Body of pancreas (tissue), 4 donors: ENCODE measurements at regions not wholly inside any gene's neighbourhood (a gene's known extent, or its start where the extent isn't known, plus 50 kb on each side); places are given as distances from the start of the nearest gene placed in this dataset.

Experiments
- ATAC-seq: fragments of 150-250 bp; one replicate; pipeline ENCODE4 v1.9.1; 2016
- DNase-seq, 4 donors: peaks; one replicate each; pipeline ENCODE4 v3.0.0-alpha.2; 2019
- H3K27ac ChIP-seq, 4 donors: fragments of 200-600 bp; sonication (generic); 1 replicate in 3 of 4; 2 replicates in 1 of 4; pipeline versions ENCODE4 v1.5.1 to v1.6.1; 2016 to 2019; ENCODE audit warnings: mild to moderate bottlenecking in 1 of 4, mixed read lengths in 1 of 4, moderate library complexity in 1 of 4
- H3K27me3 ChIP-seq, 2 donors: fragments of 200-600 bp; sonication (generic); one replicate each; pipeline ENCODE4 v1.6.0; 2016; ENCODE audit warnings: mild to moderate bottlenecking in 1 of 2
- H3K36me3 ChIP-seq, 2 donors: fragments of 200-600 bp; sonication (generic); replicated peaks in 1 of 2; 2 replicates each; pipeline ENCODE4 v1.5.1; 2016; ENCODE audit warnings: low read depth in 2 of 2; ENCODE audit not compliant: insufficient read depth in 1 of 2
- H3K4me1 ChIP-seq: fragments of 200-600 bp; sonication (generic); one replicate; pipeline ENCODE4 v1.6.0; 2016
- H3K4me3 ChIP-seq, 2 donors: fragments of 200-600 bp; sonication (generic); 1 replicate in 1 of 2; 2 replicates in 1 of 2; pipeline ENCODE4 v1.5.1; 2016 to 2019
- H3K9me3 ChIP-seq, 3 donors: fragments of 200-600 bp; sonication (generic); 1 replicate in 2 of 3; 2 replicates in 1 of 3; pipeline ENCODE4 v1.5.1; 2016
- CTCF ChIP-seq, 7 experiments: fragments of 450-650 bp in 4 of 7; fragments of 200-600 bp in 3 of 7; sonication (generic) in 3 of 7; IDR thresholded peaks; one replicate each; pipeline ENCODE4 v1.5.1; 2016 to 2019; ENCODE audit warnings: antibody characterized with exemption in 7 of 7
- POLR2A ChIP-seq, 3 donors: fragments of 450-650 bp; IDR thresholded peaks; one replicate each; pipeline ENCODE4 v1.6.1; 2016; ENCODE audit warnings: antibody characterized with exemption in 3 of 3, mild to moderate bottlenecking in 2 of 3
- WGBS, 2 donors: methylation state at CpG; one replicate each; pipeline ENCODE4 v1.1.5; 2017; 5-methylcytosine and 5-hydroxymethylcytosine counted together
- intact Hi-C: fragments of 100-400 bp; cut with DNase I; formaldehyde crosslinking; loops from one replicate; pipeline ENCODE4 v1.15.1; 2023

- no peak for TF ChIP-seq CTCF (IDR thresholded peaks at IDR 0.05)
- no peak for TF ChIP-seq POLR2A (IDR thresholded peaks at IDR 0.05)
- H3K27ac ChIP-seq, result no peak overlapping the region
- no peaks in the 10 kb centered on the region for H3K36me3 ChIP-seq
- intact Hi-C loops, result no loop called here
- no peak overlapping the region for H3K4me3 ChIP-seq
- no peaks in the 10 kb centered on the region for H3K27me3 ChIP-seq
- no peak for DNase-seq
- no peaks in the 10 kb centered on the region for H3K4me1 ChIP-seq
- H3K9me3 ChIP-seq, result no peaks in the 10 kb centered on the region
- ATAC-seq, result no peak
Observed at GRCh38 chr11:104734998-104735397, 163.3 kb downstream of the CASP12 start.

GRCh38 chr11:104731890-104732289, 166.4 kb downstream of the CASP12 start:
- WGBS, 2 donors, result 92 to 93% methylated on average over 1 of the region's 1 CpG
- TF ChIP-seq CTCF (IDR thresholded peaks at IDR 0.05), result no peak
- no peak for TF ChIP-seq POLR2A (IDR thresholded peaks at IDR 0.05)

GRCh38 chr11:104728927-104729326, 169.3 kb downstream of the CASP12 start:
- Histone ChIP-seq H3K9me3 (no peaks in the 10 kb centered on the region), H3K27me3 (no peaks in the 10 kb centered on the region), H3K4me3 (no peak overlapping the region), H3K36me3 (no peaks in the 10 kb centered on the region), H3K4me1 (no peaks in the 10 kb centered on the region), H3K27ac (no peak overlapping the region)
- TF ChIP-seq POLR2A (IDR thresholded peaks at IDR 0.05), result no peak
- TF ChIP-seq CTCF (IDR thresholded peaks at IDR 0.05), result no peak
- intact Hi-C loops, result no loop called here
- 83 to 89% methylated on average over 6 of the region's 6 CpGs for WGBS, 2 donors
- ATAC-seq, result no peak
- DNase-seq, result no peak

More at GRCh38 chr11:104731890-104732289, 166.4 kb downstream of the CASP12 start:
- Histone ChIP-seq H3K4me1 (no peaks in the 10 kb centered on the region), H3K27me3 (no peaks in the 10 kb centered on the region), H3K9me3 (no peaks in the 10 kb centered on the region), H3K36me3 (no peaks in the 10 kb centered on the region), H3K27ac (no peak overlapping the region), H3K4me3 (no peak overlapping the region)
- ATAC-seq (no peak), DNase-seq (no peak)
- intact Hi-C loops, result no loop called here

GRCh38 chr11:104727768-104728167, 170.5 kb downstream of the CASP12 start:
- Histone ChIP-seq H3K4me1 (no peaks in the 10 kb centered on the region), H3K9me3 (no peaks in the 10 kb centered on the region), H3K4me3 (no peak overlapping the region), H3K27ac (no peak overlapping the region), H3K36me3 (no peaks in the 10 kb centered on the region), H3K27me3 (no peaks in the 10 kb centered on the region)
- DNase-seq, result no peak
- intact Hi-C loops, result no loop called here
- 24 to 34% methylated on average over 2 of the region's 2 CpGs for WGBS, 2 donors
- no peak for TF ChIP-seq POLR2A (IDR thresholded peaks at IDR 0.05)
- TF ChIP-seq CTCF (IDR thresholded peaks at IDR 0.05), result no peak
- ATAC-seq, result no peak

- Histone ChIP-seq H3K4me1 (no peaks in the 10 kb centered on the region), H3K36me3 (no peaks in the 10 kb centered on the region), H3K27ac (no peak overlapping the region), H3K27me3 (no peaks in the 10 kb centered on the region), H3K4me3 (no peak overlapping the region), H3K9me3 (no peaks in the 10 kb centered on the region)
- DNase-seq (no peak), ATAC-seq (no peak)
- 44 to 47% methylated on average over 1 of the region's 1 CpG for WGBS, 2 donors
- no peak for TF ChIP-seq CTCF (IDR thresholded peaks at IDR 0.05)
- TF ChIP-seq POLR2A (IDR thresholded peaks at IDR 0.05), result no peak
- intact Hi-C loops, result no loop called here
Observed at GRCh38 chr11:104727095-104727494, 171.2 kb downstream of the CASP12 start.
